ENCODE measurements at regions not wholly inside any gene's neighbourhood (a gene's known extent, or its start where the extent isn't known, plus 50 kb on each side); places are given as distances from the start of the nearest gene placed in this dataset.

DNA sequence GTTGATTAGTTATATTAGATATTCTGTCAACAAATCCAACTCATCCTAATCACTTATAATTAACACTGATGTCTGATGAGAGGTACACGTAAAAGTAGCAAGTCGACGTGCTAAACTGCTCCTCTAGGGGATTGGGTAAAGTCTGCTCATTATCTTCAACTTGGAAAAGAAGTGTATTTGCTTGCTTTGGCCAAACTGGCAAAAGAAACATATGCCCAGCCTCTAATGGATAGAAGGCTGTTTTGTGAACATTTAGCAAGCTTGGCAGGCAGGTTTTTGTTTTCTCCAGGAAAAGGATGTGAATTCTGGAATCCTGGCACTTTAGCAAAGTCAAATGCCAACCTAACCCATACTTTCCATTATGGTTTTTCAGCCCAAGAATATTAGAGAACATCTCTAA lies 264.8 kb downstream of the TBL1XR1 start:
- DNase-seq (ENCODE audit: low spot score), result no peak

DNA sequence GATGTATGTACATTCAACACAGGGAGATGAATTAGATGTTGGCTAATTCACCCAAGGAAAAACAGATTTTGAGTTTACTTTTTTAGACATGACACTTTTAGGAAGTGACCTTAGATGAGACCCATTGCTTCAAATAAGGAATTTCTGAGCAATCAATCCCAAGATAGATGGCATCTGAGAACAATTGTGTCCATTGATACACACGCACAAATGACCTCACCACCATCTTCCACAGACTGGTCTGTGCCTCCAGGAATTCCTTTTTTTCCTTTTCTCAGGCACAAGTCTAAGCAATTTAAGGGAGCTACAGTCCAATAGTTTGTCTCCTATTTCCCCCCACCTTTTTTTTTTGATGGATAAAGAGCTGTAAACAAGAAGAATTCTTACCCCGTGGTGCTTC lies 265.3 kb downstream of the TBL1XR1 start:
- DNase-seq (ENCODE audit: low spot score), result no peak

DNA sequence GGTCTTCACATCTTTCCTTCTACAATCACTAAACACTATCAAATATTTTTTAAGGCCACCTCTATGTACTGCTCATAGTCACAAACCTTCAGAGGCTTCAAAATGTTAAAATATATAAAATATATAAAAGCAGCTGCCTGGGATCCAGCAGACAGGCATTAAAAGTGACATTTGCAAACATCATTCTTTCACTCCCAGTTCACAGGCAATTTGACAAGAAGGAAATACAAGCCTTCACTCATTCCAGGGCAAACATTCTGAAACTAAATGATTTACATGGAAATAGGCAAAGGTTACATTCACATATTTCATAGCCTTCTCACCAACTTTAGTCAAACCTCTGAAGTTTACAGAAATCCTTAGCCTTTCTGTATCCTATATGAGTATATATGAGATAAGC lies 266.3 kb downstream of the TBL1XR1 start:
- DNase-seq (ENCODE audit: low spot score), result no peak

DNA sequence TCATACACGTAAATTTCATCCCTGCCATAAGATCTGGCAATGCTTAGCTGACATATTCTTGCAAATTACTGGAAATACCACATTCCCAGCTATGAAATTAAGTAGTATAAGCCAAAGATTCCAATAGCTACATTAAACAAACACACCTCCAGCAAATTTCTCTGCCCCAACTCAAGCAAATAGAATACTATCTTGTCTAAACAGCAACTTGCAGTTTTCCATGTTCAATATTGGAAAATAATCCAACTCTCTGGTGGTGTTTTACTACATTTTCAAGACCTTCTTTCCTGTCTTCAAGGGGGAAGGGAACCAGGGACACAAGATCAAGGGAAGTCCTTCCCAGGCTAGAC lies 268.7 kb downstream of the TBL1XR1 start:
- DNase-seq (ENCODE audit: low spot score), result no peak

DNA sequence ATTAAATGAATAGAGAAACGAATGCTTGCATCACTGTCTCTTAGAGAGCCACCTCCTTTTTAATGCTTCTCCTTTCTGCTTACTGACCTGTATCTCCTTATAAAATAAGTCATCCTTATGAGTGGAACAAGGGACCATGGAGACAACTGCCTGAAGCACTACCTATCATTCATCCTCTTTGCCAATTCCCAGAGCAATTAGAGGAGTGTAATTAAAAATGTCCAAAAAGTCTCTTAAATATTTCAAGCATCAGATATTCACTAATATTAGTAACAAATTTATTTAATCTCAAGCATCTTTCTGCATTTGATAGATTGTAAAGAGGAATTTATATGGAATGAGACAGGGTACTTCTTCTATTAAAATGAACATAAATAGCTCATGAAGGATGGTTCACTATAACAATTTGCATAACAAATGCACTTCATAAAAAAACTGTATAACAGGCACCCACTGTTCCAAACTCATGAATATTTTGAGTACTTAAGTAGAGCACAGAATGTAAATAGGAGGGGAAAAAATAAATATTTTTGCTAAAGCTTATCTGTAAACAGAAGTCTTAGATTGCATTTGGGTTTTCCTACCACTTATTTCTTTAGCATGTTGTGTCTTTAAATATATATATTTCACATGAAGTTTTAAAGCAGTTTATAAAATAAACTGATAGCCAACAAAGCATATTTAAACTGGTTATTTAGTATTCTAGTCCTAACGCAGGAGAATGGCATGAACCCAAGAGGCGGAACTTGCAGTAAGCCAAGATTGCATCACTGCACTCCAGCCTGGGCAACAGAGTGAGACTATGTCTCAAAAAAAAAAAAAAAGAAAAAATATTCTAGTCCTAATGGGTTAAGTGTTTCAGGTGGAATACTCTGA lies 269.3 kb downstream of the TBL1XR1 start:
- no peak for DNase-seq (ENCODE audit: low spot score)

DNA sequence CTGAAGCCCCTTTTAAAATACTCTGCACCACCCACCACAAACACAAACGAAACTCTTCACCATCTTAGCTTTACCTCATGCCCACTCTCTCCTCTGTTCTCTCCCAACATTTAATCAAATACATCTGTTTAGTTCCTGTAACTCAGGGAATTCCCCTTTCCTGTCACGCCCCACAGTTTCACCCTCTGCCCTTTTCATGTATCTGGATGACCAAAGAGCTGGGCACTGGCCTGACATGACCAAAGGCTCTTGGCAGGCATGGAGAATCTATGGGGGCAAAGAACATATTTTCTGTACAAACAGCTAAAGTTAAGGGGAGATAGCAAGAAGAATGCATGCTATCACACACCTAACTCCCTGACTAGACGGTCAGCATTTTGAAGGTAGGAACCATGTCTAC lies 270.0 kb downstream of the TBL1XR1 start:
- DNase-seq (ENCODE audit: low spot score), result no peak

DNA sequence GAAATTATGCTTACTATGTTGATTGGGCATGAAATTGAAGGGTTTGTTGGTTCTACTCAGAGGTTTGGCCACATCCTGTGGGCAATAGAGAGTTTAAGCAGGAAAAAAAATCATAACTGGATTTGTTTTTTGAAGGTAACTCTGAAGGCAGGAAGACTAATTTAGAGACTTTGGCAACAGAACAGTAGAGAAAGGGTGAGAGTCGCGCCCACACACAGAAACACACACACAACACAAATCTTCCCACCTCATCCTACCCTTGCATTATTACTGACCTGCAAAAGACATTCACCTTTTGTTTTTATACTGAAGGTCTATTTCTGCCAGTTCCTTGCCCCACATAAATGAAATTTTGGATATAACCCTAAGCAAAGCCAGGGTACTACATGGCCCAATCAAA lies 270.6 kb downstream of the TBL1XR1 start:
- DNase-seq (ENCODE audit: low spot score), result no peak

DNA sequence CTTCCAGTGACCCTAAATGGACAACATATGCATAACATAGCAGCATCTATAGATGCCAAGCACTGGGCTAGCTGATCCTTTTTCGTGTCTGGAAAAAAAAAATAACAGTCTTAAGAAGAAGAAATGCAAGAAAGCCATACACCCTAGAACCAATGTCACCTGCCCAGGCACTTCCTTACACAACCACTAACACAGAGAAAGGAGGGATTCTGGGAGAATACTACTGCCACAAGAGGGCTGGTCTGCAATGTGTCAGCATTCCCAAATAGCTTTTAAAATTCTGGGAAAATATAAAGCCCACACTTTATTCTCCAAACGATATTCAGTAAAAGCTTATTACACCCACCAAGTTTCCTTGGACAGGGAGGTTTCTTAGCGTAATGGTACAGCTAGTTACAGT lies 271.2 kb downstream of the TBL1XR1 start:
- DNase-seq (ENCODE audit: low spot score), result no peak

DNA sequence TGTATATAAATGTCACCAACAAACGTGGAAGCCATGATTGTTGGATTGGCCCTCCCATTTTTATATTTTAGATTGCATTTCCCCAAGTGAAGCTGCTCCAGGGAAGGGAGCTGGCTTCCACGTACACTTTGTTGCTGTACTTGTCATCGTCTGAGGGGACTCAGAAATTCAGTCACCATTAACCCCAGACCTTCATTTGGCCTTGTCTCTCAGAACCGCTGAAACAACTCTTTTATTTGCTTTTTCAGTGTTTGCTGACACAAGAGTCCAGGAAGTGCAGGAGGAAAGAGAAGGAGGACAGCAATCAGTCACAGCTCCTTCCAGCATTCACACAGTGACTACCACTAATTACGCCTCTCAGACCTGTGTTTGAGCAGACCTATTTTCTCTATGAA lies 276.5 kb downstream of the TBL1XR1 start:
- DNase-seq (ENCODE audit: low spot score), result peak; percentile 5

DNA sequence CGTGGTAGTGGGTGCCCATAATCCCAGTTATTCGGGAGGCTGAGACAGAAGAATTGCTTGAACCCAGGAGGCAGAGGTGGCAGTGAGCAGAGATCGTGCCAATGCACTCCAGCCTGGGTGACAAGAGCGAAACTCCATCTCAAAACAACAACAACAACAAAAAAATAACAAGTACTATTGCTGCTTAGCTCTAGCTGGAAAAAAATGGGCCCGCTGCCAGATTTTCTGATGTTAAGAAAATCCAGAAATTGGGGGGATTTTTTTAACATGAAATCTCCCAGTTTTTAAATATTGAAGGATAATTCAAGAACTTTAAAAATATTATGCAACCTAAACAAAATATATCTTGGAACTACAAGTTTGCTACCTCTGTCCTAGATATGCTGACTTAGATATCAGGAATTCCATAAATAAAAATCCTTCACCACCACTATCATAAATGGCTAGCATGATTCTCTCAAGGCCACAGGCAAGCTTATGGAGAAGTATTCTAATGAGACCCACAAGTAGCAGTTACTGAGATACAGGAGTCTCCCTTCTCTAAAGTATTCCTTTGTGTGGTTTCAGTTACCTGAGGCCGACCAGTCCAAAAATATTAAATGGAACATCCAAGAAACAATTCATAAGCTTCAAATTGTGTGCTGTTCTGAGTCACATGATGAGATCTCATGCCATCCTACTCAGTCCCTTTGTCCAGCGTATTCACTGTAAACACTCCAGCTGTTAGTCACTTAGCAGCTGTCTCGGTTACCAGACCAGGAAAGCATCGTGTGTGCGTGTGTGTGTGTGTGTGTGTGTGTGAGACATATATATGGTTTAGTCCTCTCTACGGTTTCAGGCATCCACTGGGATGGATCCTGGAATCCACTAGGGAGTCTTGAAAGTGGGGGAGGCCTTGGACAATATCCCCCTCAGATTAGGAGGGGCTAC lies 277.2 kb downstream of the TBL1XR1 start:
- DNase-seq (ENCODE audit: low spot score), result no peak

DNA sequence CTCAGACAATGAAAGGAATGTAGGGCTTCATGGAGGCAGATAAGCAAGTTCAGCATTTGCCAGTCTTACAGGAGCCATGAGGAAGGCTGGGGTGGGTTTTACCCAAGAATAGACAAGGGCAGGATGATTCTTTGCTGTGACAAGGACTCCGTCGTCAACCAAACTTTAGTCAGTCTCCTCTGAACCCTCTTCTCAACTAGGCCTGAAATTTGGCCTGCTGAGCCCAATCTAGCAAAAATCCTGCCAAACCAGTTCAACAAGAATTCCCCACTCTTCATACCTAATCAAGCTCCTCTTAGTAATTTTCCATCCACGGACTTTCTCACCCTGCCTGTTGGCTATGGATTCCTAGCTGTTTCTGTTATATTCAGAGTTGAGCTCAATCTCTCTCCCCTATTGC lies 280.5 kb downstream of the TBL1XR1 start:
- no peak for DNase-seq (ENCODE audit: low spot score)

DNA sequence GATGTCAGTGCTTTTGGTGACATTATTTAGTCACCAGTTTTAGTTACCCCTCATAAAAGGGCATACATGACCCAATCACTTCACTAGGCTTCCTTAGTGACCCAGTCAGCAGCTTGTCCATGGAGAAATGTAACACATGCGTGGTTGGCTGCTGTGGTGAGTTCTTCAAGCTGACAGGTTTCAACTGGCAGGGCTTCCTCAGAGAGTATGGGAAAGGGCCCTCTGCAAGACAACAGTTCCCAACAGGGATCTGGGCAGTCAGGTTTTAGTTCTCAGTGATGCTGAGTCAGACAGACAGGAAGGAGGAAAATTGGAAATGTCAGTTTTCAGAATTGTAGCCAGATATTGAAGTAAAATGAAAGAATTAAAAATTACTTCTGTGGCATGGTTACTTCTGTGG lies 282.5 kb downstream of the TBL1XR1 start:
- DNase-seq (ENCODE audit: low spot score), result no peak

DNA sequence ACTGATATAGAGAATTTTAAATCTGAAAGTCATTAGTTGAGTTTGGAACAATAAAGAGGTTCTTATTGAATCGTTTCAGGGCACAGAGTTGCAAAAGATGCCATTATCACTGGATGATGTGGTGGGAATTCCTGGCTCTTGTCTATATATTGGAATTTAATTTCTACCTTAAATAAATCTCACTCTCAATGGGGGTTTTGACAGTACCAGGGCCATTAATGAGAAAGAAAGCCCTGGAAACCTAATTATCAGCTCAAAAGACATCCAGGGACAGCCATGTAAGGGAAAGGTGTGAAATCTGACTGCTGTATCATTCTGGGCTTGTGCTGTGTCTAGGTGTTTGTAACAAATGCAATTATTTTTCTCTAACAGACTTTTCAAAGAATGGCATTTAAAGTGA lies 285.7 kb downstream of the TBL1XR1 start:
- DNase-seq (ENCODE audit: low spot score), result no peak

DNA sequence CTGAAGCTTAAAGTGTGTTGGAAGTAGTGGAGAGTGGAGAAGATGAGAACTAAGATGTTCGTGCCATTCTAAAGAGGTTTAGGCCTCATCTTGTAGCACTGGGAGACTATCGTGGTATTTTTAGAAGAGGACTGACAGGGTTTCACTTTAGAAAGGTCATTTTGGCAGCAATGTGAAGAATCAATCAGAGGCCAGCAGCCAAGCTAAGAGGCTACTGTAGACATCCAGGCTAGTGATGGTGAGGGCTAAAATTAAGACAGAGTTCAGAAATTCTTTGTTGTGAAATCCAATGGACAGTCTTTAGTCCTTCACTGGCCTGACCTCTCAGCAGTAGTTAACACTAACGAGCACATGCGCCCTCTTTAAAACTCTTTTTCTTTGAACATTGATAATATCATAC lies 288.2 kb downstream of the TBL1XR1 start:
- DNase-seq (ENCODE audit: low spot score), result no peak

DNA sequence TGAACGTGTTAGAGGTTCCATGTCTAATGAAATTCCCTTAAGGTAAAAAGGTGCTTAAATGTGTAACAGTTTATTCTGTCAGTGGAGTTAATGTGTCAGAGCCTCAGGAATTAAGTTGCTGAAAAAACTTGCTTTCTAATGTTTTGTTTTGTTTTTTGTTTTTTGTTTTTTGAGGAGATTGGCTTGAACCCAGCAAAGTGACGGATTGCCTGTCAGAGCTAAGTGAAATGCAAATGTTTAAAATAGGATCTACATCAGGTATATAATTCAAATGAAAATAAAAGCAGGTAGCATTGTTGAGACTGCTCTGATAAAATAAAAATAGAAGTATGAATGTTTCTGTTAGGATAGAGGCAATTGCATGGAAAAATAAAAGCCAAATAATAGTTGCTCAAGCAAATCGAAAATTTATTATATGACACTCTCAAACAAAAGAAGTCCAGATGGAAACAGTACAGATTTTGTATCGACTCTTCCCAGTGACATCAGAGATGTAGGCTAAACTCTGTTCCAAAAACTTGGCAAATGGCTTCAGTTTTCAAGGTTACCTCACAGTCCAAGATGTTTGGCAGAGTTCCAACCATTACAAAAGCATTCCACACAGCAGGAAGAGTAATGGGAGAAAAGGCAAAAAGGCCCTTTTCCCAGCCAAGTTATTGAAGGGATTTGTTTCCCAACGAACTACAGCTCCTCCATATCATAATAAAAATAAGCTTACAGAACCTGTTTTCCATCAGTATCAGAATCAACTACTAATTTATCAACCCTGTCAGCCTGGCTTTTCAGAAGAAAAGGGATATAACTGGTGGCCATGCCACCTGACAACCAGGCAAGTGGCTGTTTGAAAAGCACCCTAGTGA lies 291.0 kb downstream of the TBL1XR1 start:
- DNase-seq (ENCODE audit: low spot score), result no peak

DNA sequence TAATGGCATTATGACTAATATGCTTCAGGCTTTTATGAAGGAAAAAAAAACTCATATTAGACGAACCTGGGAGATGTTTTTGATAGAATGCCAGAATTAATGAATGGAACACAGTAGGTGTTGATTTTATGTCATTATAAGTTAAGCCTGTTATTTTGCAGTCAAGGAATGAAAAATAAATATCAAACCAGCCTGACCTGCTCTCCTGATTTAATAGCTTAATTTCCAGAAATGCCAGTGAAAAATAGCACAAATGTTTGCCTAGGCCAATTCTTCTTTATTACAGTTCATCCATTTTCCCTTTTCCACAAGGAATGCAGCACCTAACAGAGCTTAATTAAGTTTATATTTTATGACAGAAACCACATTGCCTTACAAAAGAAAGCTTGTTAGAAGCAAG lies 292.0 kb downstream of the TBL1XR1 start:
- DNase-seq (ENCODE audit: low spot score), result no peak

DNA sequence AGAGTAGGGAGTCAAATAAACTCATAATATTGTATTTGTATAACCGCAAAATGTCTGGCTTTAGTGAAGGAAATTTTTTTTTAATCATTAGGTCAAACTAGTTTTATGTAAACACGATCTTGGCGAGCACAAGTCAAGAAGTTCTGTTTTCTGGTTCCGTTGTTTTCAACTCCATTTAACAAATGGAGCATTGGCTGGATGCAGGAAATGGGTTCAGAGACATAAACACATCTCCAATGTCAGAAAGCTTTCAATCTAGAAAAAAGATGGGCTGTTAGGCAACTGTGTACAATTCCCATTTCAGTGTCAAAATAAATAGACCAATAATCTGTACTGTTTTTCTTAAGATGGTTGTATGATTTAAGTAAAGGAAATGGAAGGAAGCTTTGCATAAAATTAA lies 292.8 kb downstream of the TBL1XR1 start:
- no peak for DNase-seq (ENCODE audit: low spot score)

DNA sequence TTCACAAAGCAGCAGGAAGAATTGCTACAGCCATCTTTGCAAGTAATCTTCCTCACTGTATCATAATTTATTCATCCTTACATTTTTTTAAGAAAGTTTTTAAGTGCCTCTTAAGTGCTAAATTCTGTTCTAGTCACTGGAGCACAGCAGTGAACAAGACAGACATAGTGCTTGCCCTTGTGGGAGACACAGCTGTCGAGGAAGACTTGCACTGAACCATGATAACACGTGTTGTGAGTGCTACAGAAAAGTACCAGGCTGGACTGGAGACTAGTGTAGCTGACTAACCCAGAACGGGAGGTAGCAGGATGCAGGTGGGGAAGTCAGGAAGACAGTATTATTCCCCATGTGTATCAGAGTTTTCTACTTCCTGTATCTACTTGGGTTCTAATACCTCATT lies 300.6 kb downstream of the TBL1XR1 start:
- DNase-seq (ENCODE audit: low spot score), result no peak

DNA sequence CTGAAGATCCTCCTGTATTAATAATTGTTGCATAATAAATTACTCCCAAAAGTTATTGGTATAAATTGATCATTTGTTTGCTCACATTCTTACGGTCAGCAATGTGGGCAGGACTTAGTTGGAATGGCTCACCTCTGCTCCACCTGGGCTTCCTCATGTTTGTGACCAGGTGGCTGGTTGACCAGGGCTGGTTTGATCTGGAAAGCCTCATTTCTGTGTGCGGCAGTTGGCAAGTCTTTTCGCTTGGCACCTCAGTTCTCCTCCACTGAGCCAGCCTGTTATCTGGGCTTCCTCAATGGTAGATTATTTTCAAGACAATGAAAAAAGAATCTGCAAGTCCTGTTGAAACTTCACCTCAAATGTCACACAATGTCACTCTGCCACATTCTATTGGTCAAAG lies 301.1 kb downstream of the TBL1XR1 start:
- DNase-seq (ENCODE audit: low spot score), result no peak

DNA sequence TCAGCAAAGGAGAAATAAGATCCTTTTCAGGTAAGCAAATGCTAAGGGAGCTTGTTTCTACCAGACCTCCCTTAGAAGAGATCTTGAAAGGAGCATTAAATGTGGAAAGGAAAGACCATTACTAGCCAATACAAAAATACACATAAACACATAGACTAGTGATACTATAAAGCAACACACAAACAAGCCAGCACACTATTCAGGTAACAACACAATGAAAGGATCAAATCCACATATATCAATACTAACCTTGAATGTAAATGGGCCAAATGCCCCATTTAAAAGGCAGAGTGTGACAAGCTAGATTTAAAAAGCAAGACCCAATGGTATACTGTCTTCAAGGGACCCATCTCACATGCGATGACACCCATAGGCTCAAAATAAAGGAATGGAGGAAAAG lies 317.6 kb downstream of the TBL1XR1 start:
- no peak for DNase-seq (ENCODE audit: low spot score)

DNA sequence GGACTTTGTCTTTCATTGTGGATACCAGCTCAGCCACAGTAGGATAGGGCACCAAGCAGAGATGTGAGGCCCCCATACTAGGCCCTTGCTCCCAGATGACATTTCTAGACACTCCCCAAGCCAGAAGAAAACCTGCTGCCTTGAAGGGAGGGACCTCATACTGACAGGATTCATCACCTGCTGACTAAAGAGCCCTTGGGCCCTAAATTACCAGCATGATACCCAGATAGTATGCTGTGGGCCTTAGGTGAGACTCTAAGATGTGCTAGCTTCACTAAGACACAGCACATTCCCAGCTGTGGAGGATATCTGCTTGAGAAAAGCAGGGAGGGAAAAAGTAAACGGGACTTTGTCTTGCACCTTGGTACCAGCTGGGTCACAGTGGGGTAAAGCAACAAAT lies 324.0 kb downstream of the TBL1XR1 start:
- no peak for DNase-seq (ENCODE audit: low spot score)

DNA sequence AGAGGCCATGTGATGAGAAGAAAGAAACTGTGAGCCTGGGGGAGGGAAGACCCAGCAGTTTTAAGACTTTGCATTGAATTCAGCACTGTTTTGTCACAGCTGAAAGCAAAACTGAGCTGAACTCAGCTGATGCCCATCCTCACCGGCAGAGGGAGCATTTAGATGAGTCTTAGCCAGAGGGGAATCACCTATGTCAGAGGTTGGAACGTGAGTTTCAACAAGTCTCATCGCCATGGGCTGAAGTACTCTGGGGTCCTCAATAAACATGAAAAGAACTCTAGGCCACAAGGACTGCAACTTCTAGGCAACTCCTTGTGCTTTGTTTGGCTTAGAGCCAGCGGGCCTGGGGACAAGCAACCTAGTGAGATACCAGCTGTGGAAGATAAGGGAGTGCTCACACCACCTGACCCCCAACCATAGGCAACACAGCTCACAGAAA lies 324.5 kb downstream of the TBL1XR1 start:
- peak; percentile 22 for DNase-seq (ENCODE audit: low spot score)

All from HuH-7 (cell line).